ENCODE measurements at regions not wholly inside any gene's neighbourhood (a gene's known extent, or its start where the extent isn't known, plus 50 kb on each side); places are given as distances from the start of the nearest gene placed in this dataset.
A peak's percentile ranks its signal among the peaks of the same experiment; 100 is the strongest.

DNA sequence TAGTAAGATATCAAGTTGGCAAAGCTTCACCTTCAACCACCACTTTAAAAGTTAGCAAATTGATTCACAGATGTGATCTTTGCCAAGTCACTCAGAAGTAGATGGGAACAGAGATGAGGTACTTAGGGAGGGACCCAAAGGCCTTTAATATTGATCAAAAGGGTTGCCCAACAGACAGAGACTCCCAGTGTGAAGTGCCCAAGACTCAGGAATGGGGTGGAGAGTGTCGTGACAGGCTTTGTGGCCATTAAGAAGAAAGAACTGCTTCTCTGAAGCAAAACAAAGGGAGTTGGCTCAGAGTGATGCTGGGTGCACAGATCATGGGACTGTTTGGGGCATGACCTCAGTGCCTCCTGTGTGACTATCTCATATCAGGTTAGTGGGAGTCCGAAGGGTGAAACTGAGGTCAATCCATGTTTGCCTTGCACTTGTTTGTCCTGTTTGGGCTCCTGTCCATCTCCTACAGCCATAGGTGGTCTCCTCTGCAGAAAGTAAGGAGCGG, 132.3 kb downstream of the APIP start:
- CTCF ChIA-PET (ENCODE audit: low intra/inter-chr PET ratio, low total read pairs) = no interaction called here
- H2AFZ ChIP-seq (ENCODE audit: low read length) = peak overlapping the region; percentile 83
- peak; percentile 74 for FAIRE-seq
- peak; percentile 45; the same call in 1 of the 2 replicates for TF ChIP-seq ZNF644 (CRISPR knock-in tag; IDR thresholded peaks at IDR 0.05; ENCODE audit: low read depth)
- no peak for TF ChIP-seq RFXANK (CRISPR knock-in tag; IDR thresholded peaks at IDR 0.05)
- TF ChIP-seq, protein P1, sequence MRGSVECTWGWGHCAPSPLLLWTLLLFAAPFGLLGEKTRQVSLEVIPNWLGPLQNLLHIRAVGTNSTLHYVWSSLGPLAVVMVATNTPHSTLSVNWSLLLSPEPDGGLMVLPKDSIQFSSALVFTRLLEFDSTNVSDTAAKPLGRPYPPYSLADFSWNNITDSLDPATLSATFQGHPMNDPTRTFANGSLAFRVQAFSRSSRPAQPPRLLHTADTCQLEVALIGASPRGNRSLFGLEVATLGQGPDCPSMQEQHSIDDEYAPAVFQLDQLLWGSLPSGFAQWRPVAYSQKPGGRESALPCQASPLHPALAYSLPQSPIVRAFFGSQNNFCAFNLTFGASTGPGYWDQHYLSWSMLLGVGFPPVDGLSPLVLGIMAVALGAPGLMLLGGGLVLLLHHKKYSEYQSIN (CRISPR knock-in tag; IDR thresholded peaks at IDR 0.05; ENCODE audit: borderline replicate concordance) = no peak
- TF ChIP-seq, protein P2, sequence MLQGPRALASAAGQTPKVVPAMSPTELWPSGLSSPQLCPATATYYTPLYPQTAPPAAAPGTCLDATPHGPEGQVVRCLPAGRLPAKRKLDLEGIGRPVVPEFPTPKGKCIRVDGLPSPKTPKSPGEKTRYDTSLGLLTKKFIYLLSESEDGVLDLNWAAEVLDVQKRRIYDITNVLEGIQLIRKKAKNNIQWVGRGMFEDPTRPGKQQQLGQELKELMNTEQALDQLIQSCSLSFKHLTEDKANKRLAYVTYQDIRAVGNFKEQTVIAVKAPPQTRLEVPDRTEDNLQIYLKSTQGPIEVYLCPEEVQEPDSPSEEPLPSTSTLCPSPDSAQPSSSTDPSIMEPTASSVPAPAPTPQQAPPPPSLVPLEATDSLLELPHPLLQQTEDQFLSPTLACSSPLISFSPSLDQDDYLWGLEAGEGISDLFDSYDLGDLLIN (CRISPR knock-in tag; IDR thresholded peaks at IDR 0.05; ENCODE audit: borderline replicate concordance) = peak; percentile 79; the same call in 1 of the 2 replicates
- TF ChIP-seq, protein P3, sequence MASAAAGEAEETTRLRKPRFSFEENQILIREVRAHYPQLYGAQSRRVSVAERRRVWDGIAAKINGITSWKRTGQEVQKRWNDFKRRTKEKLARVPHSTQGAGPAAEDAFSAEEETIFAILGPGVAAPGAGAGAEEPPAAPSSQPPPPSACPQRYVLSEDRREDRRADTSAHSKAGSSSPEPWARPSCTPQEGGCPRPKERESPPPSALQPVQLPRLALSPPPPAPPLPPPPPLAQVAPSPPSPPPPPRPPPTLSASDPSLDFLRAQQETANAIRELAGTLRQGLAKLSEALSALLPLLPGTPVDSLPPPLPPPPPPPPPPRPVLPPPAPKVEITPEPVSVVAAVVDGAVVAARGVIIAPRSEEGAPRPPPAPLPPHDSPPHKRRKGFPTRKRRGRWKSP (CRISPR knock-in tag; IDR thresholded peaks at IDR 0.05) = 0 out of 2 replicates have a peak, but pooled peaks have one; percentile 58
- no peak for TF ChIP-seq ZNF761 (CRISPR knock-in tag; conservative IDR thresholded peaks at IDR 0.05)
- TF ChIP-seq, protein P4, sequence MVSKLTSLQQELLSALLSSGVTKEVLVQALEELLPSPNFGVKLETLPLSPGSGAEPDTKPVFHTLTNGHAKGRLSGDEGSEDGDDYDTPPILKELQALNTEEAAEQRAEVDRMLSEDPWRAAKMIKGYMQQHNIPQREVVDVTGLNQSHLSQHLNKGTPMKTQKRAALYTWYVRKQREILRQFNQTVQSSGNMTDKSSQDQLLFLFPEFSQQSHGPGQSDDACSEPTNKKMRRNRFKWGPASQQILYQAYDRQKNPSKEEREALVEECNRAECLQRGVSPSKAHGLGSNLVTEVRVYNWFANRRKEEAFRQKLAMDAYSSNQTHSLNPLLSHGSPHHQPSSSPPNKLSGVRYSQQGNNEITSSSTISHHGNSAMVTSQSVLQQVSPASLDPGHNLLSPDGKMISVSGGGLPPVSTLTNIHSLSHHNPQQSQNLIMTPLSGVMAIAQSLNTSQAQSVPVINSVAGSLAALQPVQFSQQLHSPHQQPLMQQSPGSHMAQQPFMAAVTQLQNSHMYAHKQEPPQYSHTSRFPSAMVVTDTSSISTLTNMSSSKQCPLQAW (CRISPR knock-in tag; IDR thresholded peaks at IDR 0.05) = peak; percentile 76
- TF ChIP-seq SOX5 (CRISPR knock-in tag; IDR thresholded peaks at IDR 0.05; ENCODE audit: borderline replicate concordance) = peak; percentile 93
- TF ChIP-seq ISX (CRISPR knock-in tag; conservative IDR thresholded peaks at IDR 0.05) = no peak
- TF ChIP-seq RARA (CRISPR knock-in tag; IDR thresholded peaks at IDR 0.05) = peak; percentile 99
- TF ChIP-seq ZMAT3 (CRISPR knock-in tag; conservative IDR thresholded peaks at IDR 0.05) = no peak
- no peak for TF ChIP-seq SNAPC2 (CRISPR knock-in tag; IDR thresholded peaks at IDR 0.05)
- no peak for TF ChIP-seq ZNF501 (CRISPR knock-in tag; IDR thresholded peaks at IDR 0.05)
- peak; percentile 29 for TF ChIP-seq PHF5A (CRISPR knock-in tag; IDR thresholded peaks at IDR 0.05; ENCODE audit: low read depth, unreplicated experiment)
- TF ChIP-seq SCMH1 (CRISPR knock-in tag; IDR thresholded peaks at IDR 0.05; ENCODE audit: borderline replicate concordance) = no peak
- TF ChIP-seq, protein P5, sequence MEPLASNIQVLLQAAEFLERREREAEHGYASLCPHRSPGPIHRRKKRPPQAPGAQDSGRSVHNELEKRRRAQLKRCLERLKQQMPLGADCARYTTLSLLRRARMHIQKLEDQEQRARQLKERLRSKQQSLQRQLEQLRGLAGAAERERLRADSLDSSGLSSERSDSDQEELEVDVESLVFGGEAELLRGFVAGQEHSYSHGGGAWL (CRISPR knock-in tag; IDR thresholded peaks at IDR 0.05) = no peak
- TF ChIP-seq DPF2 (CRISPR knock-in tag; IDR thresholded peaks at IDR 0.05; ENCODE audit: borderline replicate concordance, low read depth) = 0 out of 2 replicates have a peak, but pooled peaks have one; percentile 16
- TF ChIP-seq ZNF136 (CRISPR knock-in tag; IDR thresholded peaks at IDR 0.05; ENCODE audit: low read depth) = 0 out of 2 replicates have a peak, but pooled peaks have one; percentile 16

More for the DNA sequence above, 132.3 kb downstream of the APIP start:
- in situ Hi-C loops (cut with HindIII; ENCODE audit: extremely low pct_ligation_motif_present, low pct_unique_long_range_greater_than_20kb) = loop anchor here (10.0 kb wide), 1 partner anchor 119 kb away; no protein-coding TSS in a partner anchor
- ATAC-seq (peak; percentile 96), DNase-seq (ENCODE audit: low spot score) (peak; percentile 98)
- Histone ChIP-seq H3K4me2 (ENCODE audit: low read depth, low read length) (peak overlapping the region; percentile 74), H3K27ac (ENCODE audit: extremely low read length, insufficient read depth, low read length) (peak overlapping the region; percentile 92), H3K27me3 (ENCODE audit: control insufficient read depth in 1 of 2, insufficient read depth in 2 of 2, low read length in 2 of 2) (no peaks in the 10 kb centered on the region), H3K4me1 (ENCODE audit: insufficient read depth, low read length) (peaks cover 46% of the 10 kb centered on the region), H3K9ac (ENCODE audit: insufficient read depth, low read depth, low read length) (peak overlapping the region; percentile 68), H3K4me3 (replicated peaks in 1 of 3; ENCODE audit: insufficient read depth in 1 of 3, low read depth in 2 of 3, low read length in 3 of 3) (peak overlapping the region; percentile 2 to 38 (median 26); a peak in 4 of 6 replicates), H3K9me3 (ENCODE audit: low read length) (no peaks in the 10 kb centered on the region), H3K79me2 (ENCODE audit: insufficient read depth, low read length) (no peaks in the 10 kb centered on the region), H4K20me1 (ENCODE audit: insufficient read depth, low read length) (no peaks in the 10 kb centered on the region), H3K36me3 (replicated peaks in 1 of 2; ENCODE audit: control insufficient read depth in 1 of 2, insufficient read depth in 2 of 2, low read length in 2 of 2) (no peaks in the 10 kb centered on the region)
- POLR2A ChIA-PET = interaction anchor here (0.8 to 1.4 kb wide), 2 partner anchors 129 to 183 kb away, joined by 4 to 5 read pairs; no protein-coding TSS in a partner anchor
- intact Hi-C loops (cut with micrococcal nuclease; ENCODE audit: unreplicated experiment) = loop anchor here (1.0 to 2.0 kb wide), 3 partner anchors 41 to 197 kb away; no protein-coding TSS in a partner anchor
- WGBS (ENCODE audit: low lambda C conversion rate) = 0% methylated on average over 3 of the region's 3 CpGs
- BruUV-seq (replicated peaks) = no TSS peak
